ENCODE measurements at regions not wholly inside any gene's neighbourhood (a gene's known extent, or its start where the extent isn't known, plus 50 kb on each side); places are given as distances from the start of the nearest gene placed in this dataset.
"Not testable (repeated sequence)": the region's sequence is repeated elsewhere in the genome, so short reads cannot be mapped to it uniquely, and the experiment has no call there.

DNA sequence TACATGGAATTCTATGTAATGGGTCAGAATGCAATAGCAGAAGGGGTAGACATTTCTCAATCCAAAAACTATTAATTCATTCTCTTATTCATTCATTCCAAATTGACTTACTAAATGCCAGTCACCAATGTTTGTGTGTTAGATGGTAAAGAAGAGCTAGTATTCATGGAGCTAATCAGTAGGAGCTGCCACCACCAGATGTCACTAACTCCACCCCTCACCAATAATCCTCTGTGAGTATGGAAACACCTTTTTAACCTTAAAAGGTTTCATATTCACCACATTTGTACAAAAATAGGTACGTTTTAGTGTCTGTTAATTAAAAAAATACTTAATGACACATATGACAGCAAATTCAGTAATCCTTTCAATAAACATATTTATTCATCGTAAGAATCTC is 131.8 kb upstream of the PKN2 start:
- Histone ChIP-seq H3K36me3 (ENCODE audit: insufficient read depth, low read length) (no peaks in the 10 kb centered on the region), H3K4me1 (ENCODE audit: control insufficient read depth, insufficient read depth, low read length, unreplicated experiment) (no peaks in the 10 kb centered on the region), H3K79me2 (ENCODE audit: control insufficient read depth, insufficient read depth, low read length, unreplicated experiment) (no peaks in the 10 kb centered on the region), H3K4me3 (ENCODE audit: low read depth, low read length) (no peak overlapping the region), H3K27ac (ENCODE audit: low read depth, low read length) (no peak overlapping the region), H3K27me3 (ENCODE audit: insufficient read depth, low read length) (peaks cover 5% of the 10 kb centered on the region; the same call in 1 of the 2 replicates), H2AFZ (ENCODE audit: low read length, unreplicated experiment) (no peak overlapping the region)

DNA sequence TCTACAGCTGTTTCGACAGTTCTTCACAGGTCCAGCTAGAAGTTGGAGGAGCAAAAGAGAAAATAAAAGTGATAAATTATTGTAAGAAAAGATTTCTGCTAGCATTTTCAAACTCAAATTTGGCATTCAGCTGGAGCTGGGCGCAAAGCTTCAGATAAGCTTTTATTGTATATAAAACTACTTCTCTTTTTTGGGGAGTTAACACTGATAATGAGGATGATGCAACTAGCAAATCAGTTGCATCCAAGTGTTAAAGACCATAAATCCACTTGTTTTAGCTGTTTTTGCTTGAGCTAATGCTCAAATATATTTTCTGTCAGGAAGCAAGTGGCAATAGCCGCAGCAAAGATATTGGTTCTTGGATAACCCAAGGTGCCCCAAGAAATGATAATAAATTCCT is 127.1 kb upstream of the PKN2 start:
- Histone ChIP-seq H3K27ac (ENCODE audit: low read depth, low read length) (no peak overlapping the region), H3K36me3 (ENCODE audit: insufficient read depth, low read length) (no peaks in the 10 kb centered on the region), H2AFZ (ENCODE audit: low read length, unreplicated experiment) (no peak overlapping the region), H3K4me1 (ENCODE audit: control insufficient read depth, insufficient read depth, low read length, unreplicated experiment) (no peaks in the 10 kb centered on the region), H3K4me3 (ENCODE audit: low read depth, low read length) (no peak overlapping the region), H3K79me2 (ENCODE audit: control insufficient read depth, insufficient read depth, low read length, unreplicated experiment) (no peaks in the 10 kb centered on the region), H3K27me3 (ENCODE audit: insufficient read depth, low read length) (peaks cover 19% of the 10 kb centered on the region)

DNA sequence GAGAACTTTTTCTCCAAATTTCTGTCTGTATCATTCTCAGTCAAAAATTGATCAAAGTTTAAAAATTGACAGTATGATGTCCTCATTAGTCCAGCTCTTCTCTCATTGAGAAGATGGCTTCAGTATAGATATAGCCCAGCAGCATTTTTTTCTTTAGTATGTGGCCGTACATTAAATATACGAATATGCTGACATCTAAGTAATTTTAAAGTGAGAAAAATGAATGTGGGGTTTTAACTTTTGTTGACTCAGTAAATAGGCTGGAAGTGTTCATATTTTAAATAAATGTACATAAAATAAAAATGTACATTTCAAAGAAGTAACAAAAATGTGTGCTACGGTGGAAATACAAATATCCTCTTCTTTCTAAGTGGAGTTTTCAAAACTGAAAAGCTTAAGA is 123.5 kb upstream of the PKN2 start:
- H3K4me3 ChIP-seq (ENCODE audit: low read depth, low read length), result no peak overlapping the region
- H3K79me2 ChIP-seq (ENCODE audit: control insufficient read depth, insufficient read depth, low read length, unreplicated experiment), result no peaks in the 10 kb centered on the region
- H2AFZ ChIP-seq (ENCODE audit: low read length, unreplicated experiment), result no peak overlapping the region
- no peak overlapping the region for H3K27ac ChIP-seq (ENCODE audit: low read depth, low read length)
- no peaks in the 10 kb centered on the region for H3K36me3 ChIP-seq (ENCODE audit: insufficient read depth, low read length)
- H3K4me1 ChIP-seq (ENCODE audit: control insufficient read depth, insufficient read depth, low read length, unreplicated experiment), result no peaks in the 10 kb centered on the region
- H3K27me3 ChIP-seq (ENCODE audit: insufficient read depth, low read length), result peaks cover 46% of the 10 kb centered on the region

DNA sequence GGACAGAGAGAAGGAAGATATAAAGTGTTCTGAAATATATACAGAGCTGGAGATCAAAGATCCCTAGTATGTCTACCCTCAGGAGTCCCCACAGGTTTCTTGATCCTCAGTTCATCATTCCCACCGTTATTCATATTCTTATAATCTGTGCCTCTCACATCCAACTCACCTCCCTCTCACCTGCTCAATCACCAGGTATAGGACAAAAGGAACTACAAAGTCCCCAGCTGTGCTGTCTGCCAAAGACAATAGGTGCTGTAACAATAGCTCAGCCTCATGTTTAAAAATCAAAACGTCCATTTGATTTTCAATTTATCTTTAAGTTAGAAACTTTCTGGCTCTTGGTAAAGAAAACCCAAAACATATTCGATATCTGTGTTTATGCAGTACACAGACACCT is 121.1 kb upstream of the PKN2 start:
- no peaks in the 10 kb centered on the region for H3K4me1 ChIP-seq (ENCODE audit: control insufficient read depth, insufficient read depth, low read length, unreplicated experiment)

DNA sequence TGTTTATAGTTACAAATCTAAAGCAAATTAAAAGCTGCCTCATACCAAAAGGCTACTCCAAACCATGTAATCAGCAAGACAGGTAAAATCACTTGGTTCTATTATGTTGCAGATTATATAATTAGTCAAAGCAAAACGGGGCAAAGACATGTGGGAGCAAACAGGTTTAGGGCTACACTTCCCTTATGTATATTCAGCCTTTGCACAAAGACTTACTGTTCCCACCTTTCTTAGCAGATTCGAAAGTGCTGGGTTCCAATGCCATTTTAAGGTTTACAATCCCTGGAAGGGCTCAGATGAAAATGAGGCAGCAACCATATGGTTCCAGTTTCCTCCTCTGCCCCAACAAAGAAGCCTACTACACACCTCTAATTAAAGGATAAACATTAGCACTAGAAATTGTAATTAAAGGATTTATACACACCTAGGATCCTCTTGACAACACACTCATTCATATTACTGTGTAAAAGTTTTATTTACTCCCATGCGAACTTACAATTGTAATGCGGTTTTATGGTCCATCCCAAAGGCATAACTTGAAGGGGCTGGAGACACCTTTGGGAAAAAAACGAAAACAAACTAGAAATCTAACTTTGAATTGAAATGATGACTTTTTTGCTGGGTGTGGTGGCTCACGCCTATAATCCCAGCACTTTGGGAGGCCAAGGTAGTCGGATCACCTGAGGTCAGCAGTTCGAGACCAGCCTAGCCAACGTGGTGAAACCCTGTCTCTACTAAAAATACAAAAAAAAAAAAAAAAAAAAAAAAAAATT is 117.3 kb upstream of the PKN2 start:
- Histone ChIP-seq H3K4me1 (ENCODE audit: control insufficient read depth, insufficient read depth, low read length, unreplicated experiment) (no peaks in the 10 kb centered on the region), H3K79me2 (ENCODE audit: control insufficient read depth, insufficient read depth, low read length, unreplicated experiment) (no peaks in the 10 kb centered on the region), H3K27me3 (ENCODE audit: insufficient read depth, low read length) (peaks cover 61% of the 10 kb centered on the region), H3K36me3 (ENCODE audit: insufficient read depth, low read length) (no peaks in the 10 kb centered on the region), H3K4me3 (ENCODE audit: low read depth, low read length) (no peak overlapping the region), H2AFZ (ENCODE audit: low read length, unreplicated experiment) (no peak overlapping the region), H3K27ac (ENCODE audit: low read depth, low read length) (no peak overlapping the region)

More for the DNA sequence above, 121.1 kb upstream of the PKN2 start:
- H3K79me2 ChIP-seq (ENCODE audit: control insufficient read depth, insufficient read depth, low read length, unreplicated experiment), result no peaks in the 10 kb centered on the region
- no peak overlapping the region for H3K4me3 ChIP-seq (ENCODE audit: low read depth, low read length)
- no peaks in the 10 kb centered on the region for H3K36me3 ChIP-seq (ENCODE audit: insufficient read depth, low read length)
- H2AFZ ChIP-seq (ENCODE audit: low read length, unreplicated experiment), result no peak overlapping the region
- peaks cover 61% of the 10 kb centered on the region for H3K27me3 ChIP-seq (ENCODE audit: insufficient read depth, low read length)
- H3K27ac ChIP-seq (ENCODE audit: low read depth, low read length), result no peak overlapping the region

DNA sequence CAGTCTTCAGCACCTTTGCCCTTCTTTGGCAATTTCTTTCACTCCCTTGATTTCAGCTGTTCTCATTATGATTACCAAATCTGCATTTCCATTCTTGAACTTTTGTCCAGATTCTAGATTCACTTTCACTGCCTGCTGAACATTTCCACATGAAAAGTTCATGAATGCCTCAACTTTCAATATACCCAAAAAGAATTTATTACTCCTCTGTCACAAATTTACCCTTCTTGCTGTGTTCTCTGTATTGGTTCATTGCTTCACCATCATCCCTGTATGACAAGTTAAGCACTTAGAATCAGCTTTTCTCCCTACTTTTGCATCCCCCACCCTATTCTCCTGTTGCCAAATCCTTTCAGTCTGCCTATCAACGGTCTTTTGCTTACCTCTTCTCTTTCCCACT is 112.6 kb upstream of the PKN2 start:
- no peaks in the 10 kb centered on the region for H3K4me1 ChIP-seq (ENCODE audit: control insufficient read depth, insufficient read depth, low read length, unreplicated experiment)
- peaks cover 36% of the 10 kb centered on the region for H3K27me3 ChIP-seq (ENCODE audit: insufficient read depth, low read length)
- no peak overlapping the region for H2AFZ ChIP-seq (ENCODE audit: low read length, unreplicated experiment)
- H3K4me3 ChIP-seq (ENCODE audit: low read depth, low read length), result no peak overlapping the region
- H3K36me3 ChIP-seq (ENCODE audit: insufficient read depth, low read length), result no peaks in the 10 kb centered on the region
- H3K79me2 ChIP-seq (ENCODE audit: control insufficient read depth, insufficient read depth, low read length, unreplicated experiment), result no peaks in the 10 kb centered on the region
- no peak overlapping the region for H3K27ac ChIP-seq (ENCODE audit: low read depth, low read length)

DNA sequence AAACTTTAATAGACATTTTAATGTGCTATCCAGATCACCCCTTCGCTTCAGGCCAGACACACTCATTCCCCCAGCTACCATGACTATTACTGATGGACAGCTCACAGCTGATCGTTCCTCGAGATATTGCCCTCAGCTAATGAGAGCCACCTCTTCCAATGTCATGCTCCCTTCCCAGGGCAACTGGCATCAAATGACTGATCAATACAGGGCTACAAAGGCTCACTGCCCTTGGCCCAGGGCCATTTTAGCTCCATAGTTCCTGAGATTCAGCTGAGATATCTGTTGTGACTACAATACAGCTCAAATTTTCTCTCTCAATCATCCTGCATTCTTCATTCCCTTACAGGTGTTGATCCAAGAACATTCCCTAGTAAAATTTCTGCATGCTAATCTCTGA is 104.5 kb upstream of the PKN2 start:
- Histone ChIP-seq H3K79me2 (ENCODE audit: control insufficient read depth, insufficient read depth, low read length, unreplicated experiment) (no peaks in the 10 kb centered on the region), H3K27me3 (ENCODE audit: insufficient read depth, low read length) (peaks cover 23% of the 10 kb centered on the region; the same call in 1 of the 2 replicates), H3K36me3 (ENCODE audit: insufficient read depth, low read length) (no peaks in the 10 kb centered on the region), H3K4me1 (ENCODE audit: control insufficient read depth, insufficient read depth, low read length, unreplicated experiment) (no peaks in the 10 kb centered on the region), H3K27ac (ENCODE audit: low read depth, low read length) (no peak overlapping the region), H3K4me3 (ENCODE audit: low read depth, low read length) (no peak overlapping the region), H2AFZ (ENCODE audit: low read length, unreplicated experiment) (no peak overlapping the region)

DNA sequence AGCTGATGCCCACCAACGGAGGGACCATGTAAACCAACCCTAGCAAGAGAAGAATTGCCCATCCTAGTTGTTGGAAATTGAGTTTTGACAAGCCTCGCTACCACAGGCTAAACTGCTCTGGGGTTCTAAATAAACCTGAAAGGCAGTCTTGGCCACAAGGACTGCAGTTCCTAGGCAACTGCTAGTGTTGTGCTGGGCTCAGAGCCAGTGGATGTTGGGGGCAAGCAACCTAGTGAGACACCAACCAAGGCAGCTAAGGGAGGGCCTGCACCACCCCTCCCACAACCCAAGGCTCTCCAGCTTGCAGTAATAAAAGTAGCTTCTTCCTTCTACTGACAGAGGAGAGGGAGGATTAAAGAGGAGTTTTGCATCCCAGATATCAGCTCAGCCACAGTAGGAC is 102.4 kb upstream of the PKN2 start:
- H3K36me3 ChIP-seq (ENCODE audit: insufficient read depth, low read length), result no peaks in the 10 kb centered on the region
- H3K27ac ChIP-seq (ENCODE audit: low read depth, low read length), result no peak overlapping the region
- H3K4me1 ChIP-seq (ENCODE audit: control insufficient read depth, insufficient read depth, low read length, unreplicated experiment), result no peaks in the 10 kb centered on the region
- H3K4me3 ChIP-seq (ENCODE audit: low read depth, low read length), result no peak overlapping the region
- no peaks in the 10 kb centered on the region for H3K79me2 ChIP-seq (ENCODE audit: control insufficient read depth, insufficient read depth, low read length, unreplicated experiment)
- H2AFZ ChIP-seq (ENCODE audit: low read length, unreplicated experiment), result no peak overlapping the region
- peaks cover 30% of the 10 kb centered on the region; the same call in 1 of the 2 replicates for H3K27me3 ChIP-seq (ENCODE audit: insufficient read depth, low read length)

DNA sequence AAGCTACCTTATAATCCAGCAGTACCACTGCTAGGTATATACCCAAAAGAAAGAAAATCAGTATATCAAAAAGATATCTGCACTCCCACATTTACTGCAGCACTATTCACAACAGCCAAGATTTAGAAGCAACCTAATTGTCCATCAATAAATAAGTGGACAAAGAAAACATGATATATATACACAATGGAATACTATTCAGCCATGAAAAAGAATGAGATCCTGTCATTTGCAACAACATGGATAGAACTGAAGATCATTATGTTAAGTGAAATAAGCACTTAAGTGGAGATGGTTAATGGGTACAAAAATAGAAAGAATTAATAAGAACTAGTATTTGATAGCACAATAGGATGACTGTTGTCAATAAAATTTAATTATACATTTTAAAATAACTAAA is 90.7 kb upstream of the PKN2 start:
- Histone ChIP-seq H3K79me2 (ENCODE audit: control insufficient read depth, insufficient read depth, low read length, unreplicated experiment) (no peaks in the 10 kb centered on the region), H3K27me3 (ENCODE audit: insufficient read depth, low read length) (peaks cover 17% of the 10 kb centered on the region), H3K4me3 (ENCODE audit: low read depth, low read length) (no peak overlapping the region), H2AFZ (ENCODE audit: low read length, unreplicated experiment) (no peak overlapping the region), H3K36me3 (ENCODE audit: insufficient read depth, low read length) (no peaks in the 10 kb centered on the region), H3K4me1 (ENCODE audit: control insufficient read depth, insufficient read depth, low read length, unreplicated experiment) (no peaks in the 10 kb centered on the region), H3K27ac (ENCODE audit: low read depth, low read length) (no peak overlapping the region)

DNA sequence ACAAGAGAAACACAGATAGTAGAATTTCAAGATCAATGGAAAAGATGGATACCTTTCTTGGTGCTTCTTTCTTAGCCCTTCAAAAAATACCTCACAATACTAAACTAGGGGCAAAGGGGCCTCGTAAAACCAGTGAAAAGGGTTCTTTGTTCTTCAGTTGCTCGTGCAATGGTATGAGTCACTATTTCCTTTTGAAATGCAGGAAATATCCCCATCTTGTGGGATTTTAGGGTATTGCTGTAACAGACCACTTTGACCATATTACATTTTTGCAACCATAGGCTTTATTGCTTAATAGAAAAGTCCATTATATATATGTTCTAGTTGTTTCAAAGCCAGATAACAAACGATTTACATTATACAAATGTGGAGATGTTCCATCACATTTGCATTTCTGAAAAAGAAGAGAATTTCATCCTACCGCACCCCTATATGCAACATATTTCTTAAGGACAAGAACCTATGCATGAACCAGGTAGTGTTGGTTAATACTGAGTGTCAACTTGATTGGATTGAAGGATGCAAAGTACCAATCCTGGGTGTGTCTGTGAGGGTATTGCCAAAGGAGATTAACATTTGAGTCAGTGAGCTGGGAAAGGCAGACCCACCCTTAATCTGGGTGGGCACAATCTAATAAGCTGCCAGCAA is 88.6 kb upstream of the PKN2 start:
- Histone ChIP-seq H3K4me3 (ENCODE audit: low read depth, low read length) (no peak overlapping the region), H3K4me1 (ENCODE audit: control insufficient read depth, insufficient read depth, low read length, unreplicated experiment) (no peaks in the 10 kb centered on the region), H3K36me3 (ENCODE audit: insufficient read depth, low read length) (no peaks in the 10 kb centered on the region), H3K27ac (ENCODE audit: low read depth, low read length) (no peak overlapping the region), H3K79me2 (ENCODE audit: control insufficient read depth, insufficient read depth, low read length, unreplicated experiment) (no peaks in the 10 kb centered on the region), H3K27me3 (ENCODE audit: insufficient read depth, low read length) (peaks cover 14% of the 10 kb centered on the region), H2AFZ (ENCODE audit: low read length, unreplicated experiment) (no peak overlapping the region)

DNA sequence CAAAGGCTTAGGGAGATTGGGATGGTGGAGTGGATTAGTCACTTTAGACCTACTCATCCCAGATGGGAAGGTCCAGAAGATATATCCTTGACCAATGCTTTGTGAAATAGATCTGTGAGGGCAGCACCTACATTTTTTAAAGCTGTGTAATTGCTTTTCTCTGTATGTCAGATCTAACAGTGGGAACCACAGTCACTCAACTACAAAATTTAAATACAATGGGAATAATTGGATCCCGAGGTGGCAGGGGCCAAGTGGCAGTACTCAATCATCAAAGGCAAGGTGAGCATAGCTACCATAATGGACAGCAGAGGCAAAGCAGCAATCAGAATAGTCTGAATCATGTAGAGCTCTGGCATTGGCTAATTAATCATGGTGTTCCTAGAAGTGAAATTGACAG is 86.1 kb upstream of the PKN2 start:
- H3K4me1 ChIP-seq (ENCODE audit: control insufficient read depth, insufficient read depth, low read length, unreplicated experiment); H3K27ac ChIP-seq (ENCODE audit: low read depth, low read length); H3K4me3 ChIP-seq (ENCODE audit: low read depth, low read length); H3K79me2 ChIP-seq (ENCODE audit: control insufficient read depth, insufficient read depth, low read length, unreplicated experiment); H3K27me3 ChIP-seq (ENCODE audit: insufficient read depth, low read length); H2AFZ ChIP-seq (ENCODE audit: low read length, unreplicated experiment); H3K36me3 ChIP-seq (ENCODE audit: insufficient read depth, low read length): not testable (repeated sequence)
